ENCODE measurements at regions not wholly inside any gene's neighbourhood (a gene's known extent, or its start where the extent isn't known, plus 50 kb on each side); places are given as distances from the start of the nearest gene placed in this dataset.

DNA sequence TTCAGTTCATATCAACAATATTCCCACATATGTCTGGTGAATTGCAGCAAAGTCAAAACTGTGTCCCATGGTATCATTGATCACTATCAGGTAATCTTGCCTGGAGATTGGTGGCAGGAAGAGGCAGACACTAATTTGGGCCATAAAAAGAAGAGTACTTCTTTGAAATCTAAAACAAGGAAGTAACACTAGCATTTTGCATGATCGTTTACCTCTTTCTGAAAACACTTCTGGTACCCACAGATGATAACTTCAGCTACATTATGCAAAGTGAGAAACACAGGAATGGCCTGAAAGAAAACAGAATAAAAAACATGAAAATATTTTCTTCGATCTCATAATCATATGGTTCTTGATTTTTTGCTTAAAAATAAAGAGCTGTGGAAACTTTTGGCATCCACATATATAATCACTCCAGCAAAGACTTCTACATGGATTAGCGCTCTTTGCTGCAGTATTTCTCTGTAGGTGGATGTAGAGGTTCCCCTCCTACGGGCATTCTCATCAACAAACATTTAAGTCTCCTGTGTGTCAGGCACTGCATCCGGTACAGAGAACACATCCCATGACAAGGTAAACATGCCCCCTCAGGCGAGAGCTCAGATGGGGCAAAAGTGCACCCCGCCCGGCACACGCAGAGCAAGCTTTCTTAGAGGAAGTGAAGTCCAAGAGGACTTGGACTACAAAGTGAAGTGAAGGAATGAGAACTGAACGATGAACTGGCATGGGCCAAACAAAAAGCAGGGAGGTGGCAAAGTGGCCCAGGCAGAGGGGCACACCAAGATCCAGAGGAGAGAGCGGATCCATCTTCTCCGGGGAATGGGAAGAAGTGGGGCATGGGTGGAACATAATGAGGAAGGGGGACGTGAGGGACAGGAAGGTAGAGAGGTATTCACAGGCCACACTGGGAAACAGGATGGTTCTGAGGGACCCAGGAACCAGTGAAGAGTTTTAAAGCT, 68.0 kb upstream of the RIOK3 start (continued):
- TF ChIP-seq ZNF891 (CRISPR knock-in tag; IDR thresholded peaks at IDR 0.05) (0 out of 2 replicates have a peak, but pooled peaks have one; percentile 50), ZBTB7B (CRISPR knock-in tag; IDR thresholded peaks at IDR 0.05) (peak; percentile 93), FOXO1 (CRISPR knock-in tag; IDR thresholded peaks at IDR 0.05) (peak; percentile 92), ZNF546 (CRISPR knock-in tag; conservative IDR thresholded peaks at IDR 0.05) (no peak), PHF21A (CRISPR knock-in tag; IDR thresholded peaks at IDR 0.05) (peak; percentile 74; the same call in 1 of the 2 replicates), MED1 (CRISPR knock-in tag; IDR thresholded peaks at IDR 0.05) (peak; percentile 94), ZNF761 (CRISPR knock-in tag; conservative IDR thresholded peaks at IDR 0.05) (no peak), RXRB (CRISPR knock-in tag; IDR thresholded peaks at IDR 0.05; ENCODE audit: borderline replicate concordance) (peak; percentile 90), HMG20A (CRISPR knock-in tag; IDR thresholded peaks at IDR 0.05; ENCODE audit: borderline replicate concordance) (peak; percentile 72; the same call in 1 of the 2 replicates), SOX13 (IDR thresholded peaks at IDR 0.05) (peak; percentile 30; the same call in 1 of the 2 replicates), SOX13 (CRISPR knock-in tag; conservative IDR thresholded peaks at IDR 0.05 in 1 of 2, IDR thresholded peaks at IDR 0.05 in 1 of 2) (peak in 1 of 2 experiments; percentile 81; a peak in 2 of 4 replicates), ZFP90 (CRISPR knock-in tag; IDR thresholded peaks at IDR 0.05; ENCODE audit: borderline replicate concordance) (0 out of 2 replicates have a peak, but pooled peaks have one; percentile 13), LCORL (IDR thresholded peaks at IDR 0.05) (no peak), LCORL (CRISPR knock-in tag; IDR thresholded peaks at IDR 0.05) (peak; percentile 80)
- TF ChIP-seq, protein P1, sequence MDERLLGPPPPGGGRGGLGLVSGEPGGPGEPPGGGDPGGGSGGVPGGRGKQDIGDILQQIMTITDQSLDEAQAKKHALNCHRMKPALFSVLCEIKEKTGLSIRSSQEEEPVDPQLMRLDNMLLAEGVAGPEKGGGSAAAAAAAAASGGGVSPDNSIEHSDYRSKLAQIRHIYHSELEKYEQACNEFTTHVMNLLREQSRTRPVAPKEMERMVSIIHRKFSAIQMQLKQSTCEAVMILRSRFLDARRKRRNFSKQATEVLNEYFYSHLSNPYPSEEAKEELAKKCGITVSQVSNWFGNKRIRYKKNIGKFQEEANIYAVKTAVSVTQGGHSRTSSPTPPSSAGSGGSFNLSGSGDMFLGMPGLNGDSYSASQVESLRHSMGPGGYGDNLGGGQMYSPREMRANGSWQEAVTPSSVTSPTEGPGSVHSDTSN (CRISPR knock-in tag; IDR thresholded peaks at IDR 0.05): no peak
- TF ChIP-seq, protein P2, sequence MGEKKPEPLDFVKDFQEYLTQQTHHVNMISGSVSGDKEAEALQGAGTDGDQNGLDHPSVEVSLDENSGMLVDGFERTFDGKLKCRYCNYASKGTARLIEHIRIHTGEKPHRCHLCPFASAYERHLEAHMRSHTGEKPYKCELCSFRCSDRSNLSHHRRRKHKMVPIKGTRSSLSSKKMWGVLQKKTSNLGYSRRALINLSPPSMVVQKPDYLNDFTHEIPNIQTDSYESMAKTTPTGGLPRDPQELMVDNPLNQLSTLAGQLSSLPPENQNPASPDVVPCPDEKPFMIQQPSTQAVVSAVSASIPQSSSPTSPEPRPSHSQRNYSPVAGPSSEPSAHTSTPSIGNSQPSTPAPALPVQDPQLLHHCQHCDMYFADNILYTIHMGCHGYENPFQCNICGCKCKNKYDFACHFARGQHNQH (CRISPR knock-in tag; IDR thresholded peaks at IDR 0.05): peak; percentile 79; the same call in 1 of the 2 replicates
- TF ChIP-seq, protein P3, sequence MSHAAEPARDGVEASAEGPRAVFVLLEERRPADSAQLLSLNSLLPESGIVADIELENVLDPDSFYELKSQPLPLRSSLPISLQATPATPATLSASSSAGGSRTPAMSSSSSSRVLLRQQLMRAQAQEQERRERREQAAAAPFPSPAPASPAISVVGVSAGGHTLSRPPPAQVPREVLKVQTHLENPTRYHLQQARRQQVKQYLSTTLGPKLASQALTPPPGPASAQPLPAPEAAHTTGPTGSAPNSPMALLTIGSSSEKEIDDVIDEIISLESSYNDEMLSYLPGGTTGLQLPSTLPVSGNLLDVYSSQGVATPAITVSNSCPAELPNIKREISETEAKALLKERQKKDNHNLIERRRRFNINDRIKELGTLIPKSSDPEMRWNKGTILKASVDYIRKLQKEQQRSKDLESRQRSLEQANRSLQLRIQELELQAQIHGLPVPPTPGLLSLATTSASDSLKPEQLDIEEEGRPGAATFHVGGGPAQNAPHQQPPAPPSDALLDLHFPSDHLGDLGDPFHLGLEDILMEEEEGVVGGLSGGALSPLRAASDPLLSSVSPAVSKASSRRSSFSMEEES (CRISPR knock-in tag; IDR thresholded peaks at IDR 0.05): peak; percentile 87; the same call in 1 of the 2 replicates
- TF ChIP-seq, protein P4, sequence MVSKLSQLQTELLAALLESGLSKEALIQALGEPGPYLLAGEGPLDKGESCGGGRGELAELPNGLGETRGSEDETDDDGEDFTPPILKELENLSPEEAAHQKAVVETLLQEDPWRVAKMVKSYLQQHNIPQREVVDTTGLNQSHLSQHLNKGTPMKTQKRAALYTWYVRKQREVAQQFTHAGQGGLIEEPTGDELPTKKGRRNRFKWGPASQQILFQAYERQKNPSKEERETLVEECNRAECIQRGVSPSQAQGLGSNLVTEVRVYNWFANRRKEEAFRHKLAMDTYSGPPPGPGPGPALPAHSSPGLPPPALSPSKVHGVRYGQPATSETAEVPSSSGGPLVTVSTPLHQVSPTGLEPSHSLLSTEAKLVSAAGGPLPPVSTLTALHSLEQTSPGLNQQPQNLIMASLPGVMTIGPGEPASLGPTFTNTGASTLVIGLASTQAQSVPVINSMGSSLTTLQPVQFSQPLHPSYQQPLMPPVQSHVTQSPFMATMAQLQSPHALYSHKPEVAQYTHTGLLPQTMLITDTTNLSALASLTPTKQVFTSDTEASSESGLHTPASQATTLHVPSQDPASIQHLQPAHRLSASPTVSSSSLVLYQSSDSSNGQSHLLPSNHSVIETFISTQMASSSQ (IDR thresholded peaks at IDR 0.05; ENCODE audit: low read depth): no peak
- TF ChIP-seq, protein P4 (CRISPR knock-in tag; IDR thresholded peaks at IDR 0.05; ENCODE audit: borderline replicate concordance): no peak
- TF ChIP-seq, protein P5, sequence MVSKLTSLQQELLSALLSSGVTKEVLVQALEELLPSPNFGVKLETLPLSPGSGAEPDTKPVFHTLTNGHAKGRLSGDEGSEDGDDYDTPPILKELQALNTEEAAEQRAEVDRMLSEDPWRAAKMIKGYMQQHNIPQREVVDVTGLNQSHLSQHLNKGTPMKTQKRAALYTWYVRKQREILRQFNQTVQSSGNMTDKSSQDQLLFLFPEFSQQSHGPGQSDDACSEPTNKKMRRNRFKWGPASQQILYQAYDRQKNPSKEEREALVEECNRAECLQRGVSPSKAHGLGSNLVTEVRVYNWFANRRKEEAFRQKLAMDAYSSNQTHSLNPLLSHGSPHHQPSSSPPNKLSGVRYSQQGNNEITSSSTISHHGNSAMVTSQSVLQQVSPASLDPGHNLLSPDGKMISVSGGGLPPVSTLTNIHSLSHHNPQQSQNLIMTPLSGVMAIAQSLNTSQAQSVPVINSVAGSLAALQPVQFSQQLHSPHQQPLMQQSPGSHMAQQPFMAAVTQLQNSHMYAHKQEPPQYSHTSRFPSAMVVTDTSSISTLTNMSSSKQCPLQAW (CRISPR knock-in tag; IDR thresholded peaks at IDR 0.05): peak; percentile 80
